ENCODE measurements at regions not wholly inside any gene's neighbourhood (a gene's known extent, or its start where the extent isn't known, plus 50 kb on each side); places are given as distances from the start of the nearest gene placed in this dataset.

DNA sequence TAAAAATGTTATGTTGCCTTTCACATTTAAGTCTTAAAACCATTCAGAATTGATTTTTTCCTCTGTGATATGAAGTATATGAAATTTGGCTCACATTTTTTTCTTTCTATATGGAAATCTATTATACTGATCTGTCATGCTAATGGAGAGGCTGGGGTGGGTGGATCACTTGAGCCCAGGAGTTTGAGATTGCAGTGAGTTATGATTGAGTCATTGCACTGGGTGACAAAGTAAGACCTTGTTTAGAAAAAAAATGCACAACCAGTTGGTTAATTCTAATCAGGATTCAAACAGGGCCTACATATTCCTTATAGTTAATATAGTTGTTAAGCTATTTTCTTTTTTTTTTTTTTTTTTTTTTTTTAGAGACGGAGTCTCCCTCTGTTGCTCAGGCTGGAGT lies 230.5 kb downstream of the MFSD1 start:
- TF ChIP-seq POLR2A (IDR thresholded peaks at IDR 0.05; ENCODE audit: low read length): no peak
- no peak for TF ChIP-seq GATA1 (IDR thresholded peaks at IDR 0.05; ENCODE audit: low read depth, low read length)

All from erythroblast (primary cell).